Endothelial cell (in vitro differentiated cells): ENCODE measurements at regions not wholly inside any gene's neighbourhood (a gene's known extent, or its start where the extent isn't known, plus 50 kb on each side); places are given as distances from the start of the nearest gene placed in this dataset.

ENCODE experiments used
- DNase-seq: peaks from one replicate; pipeline ENCODE4 v3.0.0; 2021; ENCODE audit warnings: low spot score
- H3K27ac Mint-ChIP-seq: one replicate; pipeline ENCODE4 v1.8.0; 2021; ENCODE audit warnings: mixed read lengths, inconsistent platforms; ENCODE audit not compliant: unreplicated experiment
- H3K27me3 Mint-ChIP-seq: one replicate; pipeline ENCODE4 v1.8.0; 2021; ENCODE audit warnings: mild to moderate bottlenecking, moderate library complexity, mixed read lengths, inconsistent platforms; ENCODE audit not compliant: unreplicated experiment
- H3K36me3 Mint-ChIP-seq: one replicate; pipeline ENCODE4 v1.8.0; 2021; ENCODE audit warnings: mild to moderate bottlenecking, low read depth, mixed read lengths, inconsistent platforms; ENCODE audit not compliant: unreplicated experiment
- H3K4me1 Mint-ChIP-seq: one replicate; pipeline ENCODE4 v1.8.0; 2021; ENCODE audit warnings: mild to moderate bottlenecking, mixed read lengths, inconsistent platforms; ENCODE audit not compliant: unreplicated experiment
- H3K4me3 Mint-ChIP-seq: one replicate; pipeline ENCODE4 v1.8.0; 2021; ENCODE audit warnings: mild to moderate bottlenecking, mixed read lengths, inconsistent platforms; ENCODE audit not compliant: unreplicated experiment
- H3K9me3 Mint-ChIP-seq: one replicate; pipeline ENCODE4 v1.8.0; 2021; ENCODE audit warnings: mixed read lengths, inconsistent platforms; ENCODE audit not compliant: unreplicated experiment
- CTCF ChIP-seq: fragments of 200-600 bp; sonication (generic); IDR thresholded peaks from one replicate; pipeline ENCODE4 v1.5.0; 2021; ENCODE audit warnings: antibody characterized with exemption; ENCODE audit not compliant: unreplicated experiment

GRCh38 chr20:52309181-52309580 lies 117.6 kb upstream of the ZFP64 start:
- Mint-ChIP-seq H3K36me3 (no peaks in the 10 kb centered on the region), H3K27me3 (no peaks in the 10 kb centered on the region), H3K4me3 (no peak overlapping the region), H3K27ac (no peak overlapping the region), H3K4me1 (no peaks in the 10 kb centered on the region), H3K9me3 (no peaks in the 10 kb centered on the region)
- DNase-seq: no peak
- TF ChIP-seq CTCF: no peak

- TF ChIP-seq CTCF: no peak
- Mint-ChIP-seq H3K4me1 (no peaks in the 10 kb centered on the region), H3K9me3 (no peaks in the 10 kb centered on the region), H3K27me3 (no peaks in the 10 kb centered on the region), H3K36me3 (no peaks in the 10 kb centered on the region), H3K27ac (no peak overlapping the region), H3K4me3 (no peak overlapping the region)
- no peak for DNase-seq
These were observed 114.9 kb upstream of the ZFP64 start for GRCh38 chr20:52306477-52306876.

- H3K4me3 Mint-ChIP-seq: no peak overlapping the region
- H3K9me3 Mint-ChIP-seq: no peaks in the 10 kb centered on the region
- TF ChIP-seq CTCF: no peak
- no peak overlapping the region for H3K27ac Mint-ChIP-seq
- DNase-seq: no peak
- H3K36me3 Mint-ChIP-seq: no peaks in the 10 kb centered on the region
- no peaks in the 10 kb centered on the region for H3K27me3 Mint-ChIP-seq
- no peaks in the 10 kb centered on the region for H3K4me1 Mint-ChIP-seq
These were observed 114.3 kb upstream of the ZFP64 start for GRCh38 chr20:52305858-52306257.

- no peak overlapping the region for H3K27ac Mint-ChIP-seq
- no peak overlapping the region for H3K4me3 Mint-ChIP-seq
- no peak for TF ChIP-seq CTCF
- H3K36me3 Mint-ChIP-seq: no peaks in the 10 kb centered on the region
- no peaks in the 10 kb centered on the region for H3K9me3 Mint-ChIP-seq
- DNase-seq: no peak
- peaks cover 2% of the 10 kb centered on the region for H3K27me3 Mint-ChIP-seq
- no peaks in the 10 kb centered on the region for H3K4me1 Mint-ChIP-seq
These were observed 113.6 kb upstream of the ZFP64 start for GRCh38 chr20:52305024-52305645.

GRCh38 chr20:52303281-52303950 lies 111.8 kb upstream of the ZFP64 start:
- no peaks in the 10 kb centered on the region for H3K36me3 Mint-ChIP-seq
- no peaks in the 10 kb centered on the region for H3K9me3 Mint-ChIP-seq
- no peak overlapping the region for H3K27ac Mint-ChIP-seq
- no peaks in the 10 kb centered on the region for H3K4me1 Mint-ChIP-seq
- peaks cover 2% of the 10 kb centered on the region for H3K27me3 Mint-ChIP-seq
- no peak overlapping the region for H3K4me3 Mint-ChIP-seq
- DNase-seq: no peak
- TF ChIP-seq CTCF: no peak
